Ecto neural progenitor cell (in vitro differentiated cells): ENCODE measurements at regions not wholly inside any gene's neighbourhood (a gene's known extent, or its start where the extent isn't known, plus 50 kb on each side); places are given as distances from the start of the nearest gene placed in this dataset.

Experiments used
- DNase-seq: peaks from one replicate; pipeline ENCODE4 v3.0.0-alpha.2; 2018; ENCODE audit warnings: low spot score

GRCh38 chr7:89926194-89926593 is 228.1 kb upstream of the STEAP1 start:
- no peak for DNase-seq

- DNase-seq, result no peak
Measured at GRCh38 chr7:89926701-89927100, 227.6 kb upstream of the STEAP1 start.

- no peak for DNase-seq
Measured at GRCh38 chr7:89927762-89928161, 226.5 kb upstream of the STEAP1 start.

- DNase-seq, result no peak
Measured at GRCh38 chr7:89928451-89928850, 225.8 kb upstream of the STEAP1 start.

- DNase-seq, result no peak
Measured at GRCh38 chr7:89934101-89934500, 220.2 kb upstream of the STEAP1 start.

GRCh38 chr7:89943525-89944050 is 210.7 kb upstream of the STEAP1 start:
- DNase-seq, result no peak

- no peak for DNase-seq
Measured at GRCh38 chr7:89958525-89959068, 195.7 kb upstream of the STEAP1 start.

GRCh38 chr7:89966067-89966664 is 188.1 kb upstream of the STEAP1 start:
- DNase-seq, result no peak

- no peak for DNase-seq
Measured at GRCh38 chr7:89975577-89975976, 178.7 kb upstream of the STEAP1 start.

GRCh38 chr7:89987665-89988064 is 166.6 kb upstream of the STEAP1 start:
- DNase-seq, result no peak

- DNase-seq, result no peak
Measured at GRCh38 chr7:89988074-89988473, 166.2 kb upstream of the STEAP1 start.

GRCh38 chr7:89989454-89989853 is 164.8 kb upstream of the STEAP1 start:
- DNase-seq, result no peak

- DNase-seq, result no peak
Measured at GRCh38 chr7:89994483-89994882, 159.8 kb upstream of the STEAP1 start.

GRCh38 chr7:89998554-89998953 is 155.7 kb upstream of the STEAP1 start:
- no peak for DNase-seq

- no peak for DNase-seq
Measured at GRCh38 chr7:90005836-90006235, 148.4 kb upstream of the STEAP1 start.

GRCh38 chr7:90007001-90007654 is 147.1 kb upstream of the STEAP1 start:
- DNase-seq, result no peak

- DNase-seq, result no peak
Measured at GRCh38 chr7:90007831-90008230, 146.4 kb upstream of the STEAP1 start.

GRCh38 chr7:90022213-90022612 is 132.1 kb upstream of the STEAP1 start:
- no peak for DNase-seq

GRCh38 chr7:90025771-90026170 is 128.5 kb upstream of the STEAP1 start:
- no peak for DNase-seq

GRCh38 chr7:90033850-90034249 is 120.4 kb upstream of the STEAP1 start:
- no peak for DNase-seq

GRCh38 chr7:90053094-90053493 is 101.2 kb upstream of the STEAP1 start:
- no peak for DNase-seq

GRCh38 chr7:90061077-90061476 is 93.2 kb upstream of the STEAP1 start:
- no peak for DNase-seq

GRCh38 chr7:90064370-90064769 is 89.9 kb upstream of the STEAP1 start:
- DNase-seq, result no peak

- DNase-seq, result no peak
Measured at GRCh38 chr7:90067171-90067570, 87.1 kb upstream of the STEAP1 start.
